HT-29 (cell line): ENCODE measurements at regions not wholly inside any gene's neighbourhood (a gene's known extent, or its start where the extent isn't known, plus 50 kb on each side); places are given as distances from the start of the nearest gene placed in this dataset.
"Not testable (repeated sequence)": the region's sequence is repeated elsewhere in the genome, so short reads cannot be mapped to it uniquely, and the experiment has no call there.

ENCODE experiments used
- DNase-seq: peaks from one replicate; pipeline ENCODE4 v3.0.0-alpha.2; 2015; ENCODE audit warnings: low spot score

DNA sequence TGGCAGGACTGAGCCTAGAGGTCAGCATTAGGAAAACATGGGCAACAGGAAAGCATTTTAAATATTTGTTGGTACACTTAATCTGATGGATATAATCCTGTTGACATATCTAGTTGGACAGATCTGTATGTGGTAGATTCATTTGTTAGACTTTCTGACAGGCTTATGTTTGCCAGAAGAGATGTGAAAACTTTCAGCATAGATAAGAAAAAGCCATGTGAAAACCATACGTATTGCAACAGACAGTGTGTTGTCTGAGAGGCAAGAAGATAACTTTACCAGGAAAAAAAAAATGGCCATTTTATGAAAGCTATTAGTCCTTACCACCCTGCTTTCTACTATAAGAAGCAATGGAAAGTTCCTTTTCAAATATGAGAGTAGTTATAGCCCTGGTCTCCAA is 1902.2 kb upstream of the C9orf72 start:
- no peak for DNase-seq

DNA sequence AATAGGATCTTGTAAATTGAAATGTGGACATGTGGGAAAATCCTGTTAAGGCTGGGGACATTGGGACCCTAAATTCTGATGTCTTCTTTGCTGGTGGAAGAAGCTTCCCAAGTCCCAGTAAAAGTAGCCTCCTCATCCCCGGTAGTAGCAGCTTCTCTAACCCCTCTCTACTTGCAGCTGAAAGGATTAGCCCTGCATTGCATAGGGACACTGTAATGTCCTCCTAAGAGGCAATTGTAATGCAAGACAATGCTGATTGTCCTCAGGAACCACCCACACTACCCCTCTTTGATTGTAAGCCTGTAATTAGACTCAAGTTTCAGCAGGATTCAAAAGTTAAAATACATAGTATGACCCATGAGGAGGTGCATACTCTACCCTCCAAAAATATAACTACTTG is 1938.4 kb upstream of the C9orf72 start:
- no peak for DNase-seq

DNA sequence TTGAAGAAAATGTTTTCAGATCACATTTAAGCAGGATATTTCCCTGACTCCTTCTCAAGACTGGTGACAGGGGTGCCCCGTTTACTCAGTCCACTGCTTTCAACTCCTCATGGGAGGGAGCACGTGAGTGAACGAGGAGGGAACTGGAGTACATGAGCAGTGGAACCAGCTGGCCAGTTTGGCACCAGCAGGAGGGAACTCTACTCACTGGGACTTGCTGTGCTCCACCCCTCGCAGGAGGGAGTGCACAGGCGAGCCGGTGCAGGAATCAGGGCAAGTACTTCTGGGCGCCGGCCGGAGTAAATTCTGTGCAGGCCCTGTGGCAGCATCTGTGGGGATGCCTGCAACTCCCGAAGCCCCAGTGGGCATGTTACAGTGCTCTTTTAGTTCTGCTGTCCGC is 1941.1 kb upstream of the C9orf72 start:
- no peak for DNase-seq

DNA sequence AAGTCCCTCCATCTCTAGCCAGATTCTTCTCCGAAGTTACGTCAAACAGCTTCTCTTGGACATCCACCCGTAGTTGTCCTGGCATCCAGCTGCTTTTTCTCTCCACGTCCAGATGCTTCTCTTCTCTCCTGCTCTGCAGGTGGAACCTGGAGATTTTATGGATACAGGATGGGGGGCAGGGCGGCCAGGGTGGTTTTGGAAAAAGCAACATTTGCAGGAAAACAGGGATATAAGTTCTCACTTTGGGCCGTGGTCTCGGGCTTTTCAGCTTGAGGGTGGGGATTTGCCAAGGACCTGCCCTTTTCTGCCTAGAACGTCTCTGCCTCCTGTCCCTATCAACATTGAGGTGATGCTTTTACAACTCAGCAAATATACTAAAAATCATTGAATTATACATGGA is 1941.6 kb upstream of the C9orf72 start:
- DNase-seq: no peak

DNA sequence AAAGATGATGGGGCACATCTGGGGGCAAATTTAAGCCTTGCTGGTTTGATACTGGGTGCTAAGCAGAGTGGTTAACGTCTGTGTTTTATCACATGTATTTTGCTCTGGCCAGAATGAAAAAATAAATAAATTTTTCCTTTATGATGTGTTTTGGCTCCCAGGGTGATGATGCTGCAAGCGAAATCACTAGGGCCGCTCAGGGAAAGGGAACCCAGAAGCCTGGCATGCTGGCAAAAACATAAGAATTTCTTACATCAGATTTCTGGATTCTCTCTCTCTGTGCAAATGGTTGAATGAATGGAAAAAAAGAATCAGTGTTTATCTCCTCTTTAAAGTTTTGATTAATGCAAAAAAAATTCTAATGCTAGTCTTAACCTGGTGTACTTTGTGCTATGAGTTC is 1975.2 kb upstream of the C9orf72 start:
- no peak for DNase-seq

DNA sequence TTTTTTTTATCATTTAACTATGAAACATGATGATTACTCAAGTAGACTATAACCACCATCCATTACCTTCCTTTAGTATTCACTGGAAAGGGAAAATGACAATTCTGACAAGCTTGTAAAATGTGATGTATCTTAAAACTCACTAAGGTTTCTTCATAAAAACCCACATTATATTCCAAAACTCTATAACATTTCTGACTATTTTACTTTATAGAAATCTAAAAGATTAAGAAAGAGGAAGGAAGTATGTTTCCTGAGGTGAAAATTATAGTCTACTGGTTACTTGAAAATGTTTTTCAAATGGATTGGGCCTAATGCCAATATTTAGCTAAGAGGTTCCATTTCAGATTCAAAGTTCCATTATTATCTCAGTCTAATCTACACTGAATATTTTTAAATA is 1982.2 kb upstream of the C9orf72 start:
- no peak for DNase-seq

DNA sequence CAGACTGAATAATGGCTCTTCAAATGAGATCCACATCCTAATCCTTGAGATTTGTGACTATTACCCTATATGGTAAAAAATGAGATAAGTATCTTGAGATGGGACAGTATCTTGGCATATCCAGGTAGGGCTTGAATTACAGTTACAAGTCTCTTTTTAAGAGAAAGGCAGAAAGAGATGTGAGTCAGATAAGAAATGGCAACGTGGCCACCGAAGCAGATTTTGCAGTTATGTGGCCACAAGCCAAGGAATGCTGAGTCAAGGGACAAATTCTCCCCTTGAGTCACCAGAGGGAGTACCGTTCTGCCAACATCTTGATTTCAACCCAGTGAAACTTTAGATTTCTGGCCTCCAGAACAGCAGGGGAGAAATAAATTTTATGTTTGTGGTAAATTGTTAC is 1983.0 kb upstream of the C9orf72 start:
- DNase-seq: peak; percentile 1

DNA sequence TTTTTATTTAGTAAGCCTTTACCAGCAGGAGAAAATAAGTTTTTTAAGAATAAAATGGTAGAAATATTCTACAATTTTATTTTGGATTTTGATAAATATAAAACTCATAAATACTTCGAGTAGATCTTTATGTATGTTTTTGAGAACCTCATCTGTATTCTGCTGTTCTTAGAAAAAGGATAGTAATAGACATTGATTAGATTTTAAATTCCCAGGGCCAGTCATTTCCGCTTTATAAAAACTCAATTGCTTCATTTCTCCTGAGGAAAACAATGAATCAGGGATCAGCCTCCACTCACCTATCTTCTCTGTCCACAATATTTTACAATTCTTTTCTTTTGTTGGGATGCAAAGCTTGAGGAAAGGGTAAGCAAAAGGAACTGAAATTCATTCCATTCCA is 1983.5 kb upstream of the C9orf72 start:
- no peak for DNase-seq

DNA sequence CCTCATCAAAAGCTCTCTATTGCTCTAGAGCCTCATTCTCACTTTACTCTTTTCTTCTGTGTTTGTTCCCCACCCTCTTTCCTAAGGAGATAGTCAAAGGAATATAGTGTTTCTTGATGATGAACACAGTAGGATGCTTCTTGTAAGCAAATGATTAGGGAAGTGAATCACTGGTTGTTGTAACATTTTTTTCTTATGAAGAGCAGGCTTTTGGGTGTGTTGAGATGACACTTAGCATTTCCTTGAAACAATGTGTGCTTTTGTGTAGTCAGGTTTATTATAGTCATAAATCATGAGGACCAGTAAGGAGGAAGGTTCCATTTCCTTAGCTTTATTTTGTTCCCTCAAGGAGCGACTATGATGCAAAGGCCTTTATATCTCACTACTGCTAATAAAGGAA is 1991.3 kb upstream of the C9orf72 start:
- DNase-seq: no peak

DNA sequence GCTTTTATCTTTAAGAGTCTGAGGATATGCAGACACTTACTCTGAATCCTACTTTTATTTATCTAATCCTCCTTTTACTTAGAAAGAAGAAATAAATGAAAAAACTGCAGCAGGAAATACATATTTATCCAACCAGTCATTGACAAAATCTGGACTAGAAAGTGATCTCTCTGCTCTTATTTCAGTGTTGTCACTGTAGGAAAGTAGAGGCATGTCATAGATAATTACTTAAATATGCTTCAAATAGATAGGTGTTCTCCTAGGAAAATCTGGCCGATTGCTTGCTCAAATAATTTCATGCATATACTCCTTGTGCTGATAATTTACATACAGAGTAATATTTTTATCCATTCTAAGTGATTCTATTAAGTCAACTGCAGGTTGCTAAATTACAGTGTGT is 2001.9 kb upstream of the C9orf72 start:
- DNase-seq: no peak

DNA sequence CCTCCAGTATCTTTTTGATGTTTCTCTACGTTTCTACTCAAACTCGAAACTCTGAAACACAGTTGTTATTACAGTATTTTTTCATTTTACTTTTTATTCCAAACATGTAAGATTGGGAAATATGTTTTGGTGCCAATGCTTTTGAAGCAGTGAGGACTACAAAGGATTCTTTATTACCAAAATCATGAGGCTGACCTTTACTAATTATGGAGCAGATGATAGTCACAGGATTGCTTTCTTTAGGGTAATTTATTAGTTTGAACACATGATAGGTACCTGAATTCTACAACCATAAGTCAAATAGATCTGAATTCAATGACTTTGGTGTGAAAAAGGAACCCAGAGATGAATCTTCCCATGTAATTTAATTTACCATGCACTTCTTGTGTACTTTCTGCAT is 2015.1 kb upstream of the C9orf72 start:
- no peak for DNase-seq

DNA sequence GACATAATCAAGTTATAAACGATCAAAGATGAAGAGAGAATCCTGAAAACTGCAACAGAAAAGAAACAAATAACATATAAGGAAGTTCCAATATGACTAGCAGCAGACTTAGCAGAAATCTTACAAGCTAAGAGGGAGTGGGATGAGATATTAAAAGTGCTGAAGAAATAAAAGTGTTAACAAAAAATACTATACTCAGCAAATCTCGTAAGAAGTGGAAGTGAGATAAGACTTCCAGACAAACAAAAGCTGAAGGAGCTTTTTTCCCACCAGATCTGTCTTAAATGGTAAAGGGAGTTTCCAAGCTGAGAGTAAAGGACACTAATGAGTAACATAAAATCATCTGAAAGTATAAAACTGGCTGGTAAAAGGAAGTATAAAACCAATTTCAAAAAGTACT is 2036.0 kb upstream of the C9orf72 start:
- no peak for DNase-seq

DNA sequence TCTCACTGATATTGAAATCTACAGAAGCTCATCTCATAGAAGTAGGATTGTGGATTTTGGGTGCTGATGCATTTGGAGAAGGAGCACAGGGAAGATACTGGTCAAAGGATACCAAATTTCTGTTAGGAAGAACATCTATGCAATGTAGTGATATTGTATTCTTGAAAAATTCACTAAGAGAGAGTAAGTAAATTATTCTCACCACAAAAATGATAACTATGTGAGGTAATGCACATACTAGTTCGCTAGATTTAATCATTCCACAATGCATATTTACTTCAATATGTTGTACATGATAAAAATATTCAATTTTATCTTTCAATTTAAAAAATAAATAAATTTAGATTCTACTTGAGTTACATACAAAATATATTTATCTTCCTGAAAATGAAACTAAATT is 2040.5 kb upstream of the C9orf72 start:
- DNase-seq: no peak

DNA sequence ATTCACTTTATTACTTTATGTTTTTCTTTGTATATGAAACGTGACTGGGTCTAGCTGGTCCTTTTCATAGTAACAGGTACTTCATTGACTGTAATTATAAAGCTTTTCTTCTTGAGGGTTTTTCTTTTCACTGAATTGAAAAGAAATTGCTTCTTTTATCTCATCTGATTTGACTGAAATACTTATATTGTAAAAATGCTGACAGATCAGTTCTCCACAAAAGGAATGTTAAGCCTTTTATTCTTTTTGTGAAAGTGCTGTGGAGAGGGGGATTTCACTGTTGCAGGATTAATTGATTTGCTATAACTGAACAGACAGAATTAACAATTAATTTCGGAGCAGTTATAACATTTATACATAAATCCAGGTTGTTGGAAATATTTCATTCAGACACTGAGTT is 2043.6 kb upstream of the C9orf72 start:
- no peak for DNase-seq

DNA sequence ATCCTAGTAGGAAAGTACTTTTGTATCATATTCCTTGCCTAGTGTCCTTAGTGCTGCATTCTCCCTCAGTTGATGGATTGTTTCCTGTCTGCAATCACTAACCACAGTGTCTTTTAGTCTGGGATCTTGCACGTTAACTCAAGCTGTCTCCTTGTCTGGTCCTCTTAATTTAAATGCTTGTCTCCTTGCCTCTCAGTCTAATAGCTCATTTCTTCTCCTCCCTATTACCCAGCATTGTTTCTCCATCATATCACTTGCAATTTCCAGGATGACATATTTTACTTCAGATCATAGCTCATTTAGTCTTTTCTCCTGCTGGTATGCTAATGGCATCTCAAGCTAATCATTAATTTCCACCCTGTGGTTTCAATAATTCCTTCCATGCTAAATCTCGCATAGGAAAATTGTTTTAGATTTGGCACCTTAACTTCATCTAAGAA is 2052.0 kb upstream of the C9orf72 start:
- no peak for DNase-seq

DNA sequence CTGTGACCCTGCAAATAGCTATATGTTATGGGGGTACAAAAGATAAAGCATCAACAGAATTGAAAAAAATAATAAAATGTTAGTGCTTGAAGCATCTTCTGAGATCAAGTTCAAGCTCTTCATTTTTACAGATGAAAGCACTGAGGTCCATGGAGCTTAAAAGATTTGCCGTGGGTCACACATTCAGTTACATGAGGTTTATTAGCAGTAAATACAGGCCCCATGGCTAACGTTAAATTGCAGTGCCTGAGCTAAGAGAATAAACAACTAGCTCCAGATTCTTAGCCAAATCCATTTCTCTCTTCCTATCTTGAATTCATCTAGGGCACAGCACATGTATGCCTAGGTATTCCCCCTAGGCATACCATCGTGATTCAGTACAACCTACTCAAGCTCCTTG is 2052.7 kb upstream of the C9orf72 start:
- DNase-seq: no peak

DNA sequence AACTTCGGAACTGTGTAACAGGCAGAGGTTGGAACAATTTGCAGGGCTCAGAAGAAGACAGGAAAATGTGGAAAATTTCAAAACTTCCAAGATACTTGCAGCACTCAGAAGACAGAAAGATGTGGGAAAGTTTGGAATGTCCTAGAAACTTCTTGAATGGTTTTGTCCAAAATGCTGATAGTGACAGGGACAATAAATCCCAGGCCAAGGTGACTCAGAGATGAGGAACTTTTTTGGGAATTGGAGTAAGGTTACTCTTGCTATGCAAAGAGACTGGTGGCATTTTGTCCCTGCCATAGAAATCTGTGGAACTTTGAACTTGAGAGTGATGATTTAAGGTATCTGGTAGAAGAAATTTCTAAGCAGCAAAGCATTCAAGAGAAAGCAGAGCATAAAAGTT is 2055.6 kb upstream of the C9orf72 start:
- not testable (repeated sequence) for DNase-seq

DNA sequence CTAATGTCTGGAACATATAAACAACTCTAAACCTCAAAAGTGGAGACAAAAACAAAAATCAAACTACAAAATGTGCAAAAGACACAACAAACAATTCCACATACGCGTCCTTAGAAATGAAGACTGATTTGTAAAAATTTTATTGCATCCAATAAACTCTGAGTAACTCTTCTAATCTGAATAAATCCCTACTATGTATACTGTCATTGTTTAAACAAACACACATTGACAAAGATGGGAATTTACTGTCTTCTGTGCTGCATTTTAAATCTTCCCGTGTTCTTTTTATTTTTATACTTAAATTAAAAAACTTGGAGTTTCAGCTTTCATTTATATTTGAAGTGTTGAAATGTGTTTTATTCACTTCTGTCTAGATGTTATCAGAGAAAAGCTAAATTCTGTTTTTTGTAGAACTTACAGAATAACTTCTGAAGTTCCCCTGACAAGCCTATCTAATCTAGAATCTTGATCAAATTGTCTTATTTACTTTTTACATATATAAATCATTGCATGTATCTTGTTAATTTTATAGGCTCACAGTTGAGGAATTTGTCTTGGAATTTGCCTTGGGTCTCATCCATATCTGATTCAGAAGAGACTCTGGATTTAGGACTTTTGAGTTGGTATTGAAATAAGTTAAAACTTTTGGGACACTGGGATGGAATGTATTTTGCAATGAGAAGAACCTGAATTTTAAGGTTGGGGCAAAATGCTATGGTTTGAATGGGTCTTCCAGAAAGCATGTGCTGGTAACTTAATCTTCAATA is 2064.4 kb upstream of the C9orf72 start:
- no peak for DNase-seq

DNA sequence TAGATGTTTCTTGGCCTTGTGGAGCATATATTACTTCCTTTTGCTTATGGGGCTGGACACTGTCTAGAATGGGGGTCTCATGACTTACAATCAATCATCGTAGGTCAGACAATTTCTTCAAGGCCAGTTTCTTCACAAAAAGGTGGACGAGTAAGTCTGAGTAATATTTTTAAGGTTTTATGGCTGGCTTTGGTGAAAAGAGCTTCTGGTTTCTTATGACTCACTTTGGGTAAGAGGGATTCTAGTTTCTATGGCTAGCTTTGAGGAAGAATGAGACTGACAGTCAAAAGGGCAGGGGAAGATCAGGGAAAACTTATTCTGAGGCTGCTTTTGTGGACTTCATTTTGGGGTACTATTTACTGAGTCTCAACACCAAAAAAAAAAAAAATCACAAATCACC is 2067.2 kb upstream of the C9orf72 start:
- DNase-seq: no peak

DNA sequence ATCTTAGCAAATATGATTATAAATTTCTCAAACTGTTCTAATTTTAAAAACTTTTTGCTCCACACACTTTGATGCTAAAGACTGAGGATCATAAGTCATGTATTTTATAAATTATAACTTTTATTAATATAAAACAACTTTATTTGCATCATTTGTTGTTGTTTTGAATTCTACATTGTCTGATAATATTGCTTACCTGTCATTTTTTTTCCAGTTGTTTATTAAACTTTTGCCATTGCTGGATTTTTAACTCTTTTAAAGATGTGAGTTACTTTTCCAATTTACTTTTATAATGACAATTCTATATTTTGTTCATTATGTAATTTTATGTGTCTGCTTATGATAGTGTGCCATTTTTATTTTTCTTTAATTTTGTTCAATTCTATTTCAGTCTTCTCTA is 2071.2 kb upstream of the C9orf72 start:
- DNase-seq: no peak

DNA sequence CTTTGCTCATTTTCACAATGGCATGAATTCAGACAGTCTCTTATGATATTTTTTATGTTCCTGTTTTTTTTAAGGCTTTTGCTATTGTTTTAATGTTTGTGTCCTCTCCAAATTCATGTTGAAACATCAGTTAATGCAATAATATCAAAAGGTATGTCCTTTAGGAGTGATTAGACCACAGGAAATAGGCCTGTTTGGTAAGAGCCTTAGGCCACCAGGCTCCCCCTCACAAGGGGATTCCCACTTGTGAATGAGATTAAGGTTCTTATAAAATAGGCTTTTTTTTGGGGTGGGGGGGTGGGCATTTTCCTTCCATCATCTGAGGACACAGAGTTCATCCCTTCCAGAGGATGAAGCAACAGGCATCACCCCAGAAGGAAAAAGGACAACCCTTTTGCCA is 2074.2 kb upstream of the C9orf72 start:
- DNase-seq: no peak

DNA sequence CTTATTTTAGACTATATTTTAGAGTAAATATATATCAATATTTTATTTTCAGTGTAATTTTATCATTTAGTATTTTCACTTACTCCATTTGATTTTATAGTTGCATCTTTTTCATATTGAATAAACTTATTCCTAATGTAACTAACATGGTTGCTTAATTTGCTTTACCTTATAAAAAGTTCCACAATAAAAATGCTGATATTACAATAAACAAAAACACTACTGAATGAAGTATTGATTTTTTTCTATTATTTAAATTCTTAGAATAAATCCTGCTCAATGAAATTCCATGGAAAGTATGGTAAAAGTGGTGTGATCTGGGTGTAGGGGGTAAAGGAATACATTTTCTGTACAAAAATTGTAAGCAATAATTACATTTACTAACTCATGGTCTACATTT is 2074.9 kb upstream of the C9orf72 start:
- DNase-seq: no peak

DNA sequence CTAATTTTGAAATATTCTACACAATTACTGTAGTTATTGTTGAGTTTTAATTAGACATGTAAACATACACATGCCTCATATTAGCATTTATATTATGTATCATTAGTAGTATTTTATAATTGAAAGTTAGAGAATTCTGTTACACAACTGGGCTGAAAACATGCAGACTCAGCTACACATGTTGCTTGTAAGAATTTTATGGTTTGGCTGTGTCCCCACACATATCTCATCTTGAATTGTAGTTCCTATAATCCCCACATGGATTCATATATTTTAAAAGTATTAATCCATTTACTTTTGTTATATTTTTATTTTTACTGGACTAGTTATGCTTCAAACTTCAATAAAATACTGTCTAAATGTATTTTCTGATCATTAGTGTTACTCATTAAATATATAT is 2075.3 kb upstream of the C9orf72 start:
- no peak for DNase-seq
